ENCODE measurements at regions not wholly inside any gene's neighbourhood (a gene's known extent, or its start where the extent isn't known, plus 50 kb on each side); places are given as distances from the start of the nearest gene placed in this dataset.

DNA sequence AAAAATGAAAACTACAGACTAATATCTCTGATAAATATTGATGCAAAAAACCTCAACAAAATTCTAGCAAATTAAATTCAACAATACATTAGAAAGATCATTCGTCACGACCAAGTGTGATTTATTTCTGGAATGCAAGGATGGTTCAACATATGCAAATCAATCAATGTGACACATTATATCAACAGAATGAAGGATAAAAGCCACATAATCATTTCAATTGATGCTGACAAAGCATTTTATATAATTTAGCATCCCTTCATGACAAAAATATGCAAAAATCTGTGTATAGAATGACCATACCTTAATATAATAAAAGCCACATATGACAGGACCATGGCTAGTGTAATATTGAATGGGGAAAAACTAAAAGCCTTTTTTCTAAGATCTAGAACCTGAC is 457.2 kb upstream of the SPANXN1 start:
- TF ChIP-seq, protein P1, sequence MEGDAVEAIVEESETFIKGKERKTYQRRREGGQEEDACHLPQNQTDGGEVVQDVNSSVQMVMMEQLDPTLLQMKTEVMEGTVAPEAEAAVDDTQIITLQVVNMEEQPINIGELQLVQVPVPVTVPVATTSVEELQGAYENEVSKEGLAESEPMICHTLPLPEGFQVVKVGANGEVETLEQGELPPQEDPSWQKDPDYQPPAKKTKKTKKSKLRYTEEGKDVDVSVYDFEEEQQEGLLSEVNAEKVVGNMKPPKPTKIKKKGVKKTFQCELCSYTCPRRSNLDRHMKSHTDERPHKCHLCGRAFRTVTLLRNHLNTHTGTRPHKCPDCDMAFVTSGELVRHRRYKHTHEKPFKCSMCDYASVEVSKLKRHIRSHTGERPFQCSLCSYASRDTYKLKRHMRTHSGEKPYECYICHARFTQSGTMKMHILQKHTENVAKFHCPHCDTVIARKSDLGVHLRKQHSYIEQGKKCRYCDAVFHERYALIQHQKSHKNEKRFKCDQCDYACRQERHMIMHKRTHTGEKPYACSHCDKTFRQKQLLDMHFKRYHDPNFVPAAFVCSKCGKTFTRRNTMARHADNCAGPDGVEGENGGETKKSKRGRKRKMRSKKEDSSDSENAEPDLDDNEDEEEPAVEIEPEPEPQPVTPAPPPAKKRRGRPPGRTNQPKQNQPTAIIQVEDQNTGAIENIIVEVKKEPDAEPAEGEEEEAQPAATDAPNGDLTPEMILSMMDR (IDR thresholded peaks at IDR 0.05): no peak
- no peak for TF ChIP-seq POLR2A (IDR thresholded peaks at IDR 0.05)

Data from lower leg skin (tissue), 3 donors.